Uterus (tissue), 3 donors: ENCODE measurements at regions not wholly inside any gene's neighbourhood (a gene's known extent, or its start where the extent isn't known, plus 50 kb on each side); places are given as distances from the start of the nearest gene placed in this dataset.

ENCODE experiments used
- DNase-seq, 2 donors: peaks; one replicate each; pipeline ENCODE4 v3.0.0-alpha.2; 2019 to 2020
- H3K27ac ChIP-seq, 2 donors: fragments of 200-600 bp; sonication (generic); 1 replicate in 1 of 2; 2 replicates in 1 of 2; pipeline ENCODE4 v1.5.1; 2016 to 2018
- H3K27me3 ChIP-seq, 2 donors: fragments of 200-600 bp; sonication (generic); one replicate each; pipeline ENCODE4 v1.5.1; 2018 to 2019; ENCODE audit warnings: control low read depth in 1 of 2
- H3K36me3 ChIP-seq, 2 donors: fragments of 200-600 bp; sonication (generic); one replicate each; pipeline ENCODE4 v1.5.1; 2019; ENCODE audit warnings: control low read depth in 1 of 2
- H3K4me1 ChIP-seq, 2 donors: fragments of 200-600 bp; sonication (generic); one replicate each; pipeline ENCODE4 v1.5.1; 2018 to 2019; ENCODE audit warnings: control low read depth in 1 of 2
- H3K4me3 ChIP-seq, 2 donors: fragments of 200-600 bp; sonication (generic); 1 replicate in 1 of 2; 2 replicates in 1 of 2; pipeline ENCODE4 v1.5.1; 2018 to 2019; ENCODE audit warnings: mild to moderate bottlenecking in 1 of 2
- H3K9me3 ChIP-seq, 2 donors: fragments of 200-600 bp; sonication (generic); one replicate each; pipeline ENCODE4 v1.5.1; 2019; ENCODE audit warnings: control low read depth in 1 of 2
- CTCF ChIP-seq, 4 experiments: fragments of 200-600 bp in 2 of 4; fragments of 450-650 bp in 2 of 4; sonication (generic) in 2 of 4; IDR thresholded peaks; one replicate each; pipeline ENCODE4 v1.5.1; 2016 to 2019; ENCODE audit warnings: antibody characterized with exemption in 4 of 4, mild to moderate bottlenecking in 2 of 4, moderate library complexity in 1 of 4
- POLR2A ChIP-seq, 2 donors: fragments of 450-650 bp; IDR thresholded peaks; one replicate each; pipeline ENCODE4 v1.6.1; 2016; ENCODE audit warnings: antibody characterized with exemption in 2 of 2, mild to moderate bottlenecking in 1 of 2, moderate library complexity in 1 of 2
- intact Hi-C: fragments of 100-400 bp; cut with DNase I; formaldehyde crosslinking; loops from one replicate; pipeline ENCODE4 v1.15.1; 2023; ENCODE audit warnings: low total_unique reads
- donor health status: DM: yes; HTN: yes; CAD: no.

GRCh38 chr10:120188950-120189349 is 268.1 kb upstream of the PLPP4 start:
- intact Hi-C loops, result no loop called here

DNA sequence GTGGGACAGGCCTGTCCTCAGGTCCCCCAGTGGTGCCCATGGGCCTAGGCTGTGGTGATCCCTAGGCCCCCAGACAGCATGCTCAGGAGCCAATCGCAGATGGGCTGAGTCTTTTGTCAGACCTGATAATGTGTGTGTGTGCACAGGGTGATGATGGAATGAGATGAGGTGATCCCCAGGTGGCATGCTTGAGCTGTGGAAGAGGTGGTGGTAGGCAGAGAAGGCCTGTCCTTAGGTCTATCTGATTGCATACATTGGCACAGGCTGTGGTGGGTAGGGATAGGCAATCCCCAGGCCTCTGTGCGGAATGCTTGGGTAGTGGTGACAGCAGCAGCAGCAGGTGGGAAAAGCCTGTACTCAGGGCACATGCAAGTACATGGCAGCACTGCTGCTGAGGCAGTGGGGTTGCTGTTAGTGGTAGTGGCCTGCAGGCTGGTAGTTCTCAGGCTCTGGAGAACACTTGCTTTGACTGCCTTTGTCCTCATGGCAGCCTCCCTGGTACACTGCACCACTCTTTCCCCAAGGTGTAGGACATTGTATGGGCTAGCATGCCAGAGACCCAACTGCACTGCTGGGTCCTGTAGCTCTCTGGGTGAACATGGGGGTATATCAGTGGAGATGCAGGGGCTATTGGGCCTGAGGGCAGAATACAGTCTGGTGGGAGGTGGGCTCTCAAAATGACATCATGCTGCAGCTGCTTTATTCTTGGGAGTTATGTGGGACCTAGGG is 260.9 kb upstream of the PLPP4 start:
- intact Hi-C loops, result no loop called here
- H3K27me3 ChIP-seq, result no peaks in the 10 kb centered on the region
- TF ChIP-seq CTCF (IDR thresholded peaks at IDR 0.05) (no peak), POLR2A (IDR thresholded peaks at IDR 0.05) (no peak)

More at GRCh38 chr10:120188950-120189349, 268.1 kb upstream of the PLPP4 start:
- no peaks in the 10 kb centered on the region for H3K36me3 ChIP-seq
- no peaks in the 10 kb centered on the region for H3K27me3 ChIP-seq
- H3K9me3 ChIP-seq, result no peaks in the 10 kb centered on the region
- H3K4me3 ChIP-seq, result no peak overlapping the region
- H3K27ac ChIP-seq, result no peak overlapping the region
- DNase-seq, result no peak
- no peak for TF ChIP-seq CTCF (IDR thresholded peaks at IDR 0.05)
- no peak for TF ChIP-seq POLR2A (IDR thresholded peaks at IDR 0.05)
- no peaks in the 10 kb centered on the region for H3K4me1 ChIP-seq

GRCh38 chr10:120204877-120205276 is 252.2 kb upstream of the PLPP4 start:
- Histone ChIP-seq H3K27me3 (no peaks in the 10 kb centered on the region), H3K4me1 (no peaks in the 10 kb centered on the region), H3K27ac (no peak overlapping the region), H3K9me3 (no peaks in the 10 kb centered on the region), H3K4me3 (no peak overlapping the region), H3K36me3 (no peaks in the 10 kb centered on the region)
- TF ChIP-seq CTCF (IDR thresholded peaks at IDR 0.05), result no peak
- no peak for TF ChIP-seq POLR2A (IDR thresholded peaks at IDR 0.05)
- no peak for DNase-seq
- intact Hi-C loops, result no loop called here

More for the DNA sequence above, 260.9 kb upstream of the PLPP4 start:
- no peaks in the 10 kb centered on the region for H3K36me3 ChIP-seq
- H3K27ac ChIP-seq, result no peak overlapping the region
- H3K9me3 ChIP-seq, result no peaks in the 10 kb centered on the region
- H3K4me3 ChIP-seq, result no peak overlapping the region
- no peak for DNase-seq
- H3K4me1 ChIP-seq, result no peaks in the 10 kb centered on the region

DNA sequence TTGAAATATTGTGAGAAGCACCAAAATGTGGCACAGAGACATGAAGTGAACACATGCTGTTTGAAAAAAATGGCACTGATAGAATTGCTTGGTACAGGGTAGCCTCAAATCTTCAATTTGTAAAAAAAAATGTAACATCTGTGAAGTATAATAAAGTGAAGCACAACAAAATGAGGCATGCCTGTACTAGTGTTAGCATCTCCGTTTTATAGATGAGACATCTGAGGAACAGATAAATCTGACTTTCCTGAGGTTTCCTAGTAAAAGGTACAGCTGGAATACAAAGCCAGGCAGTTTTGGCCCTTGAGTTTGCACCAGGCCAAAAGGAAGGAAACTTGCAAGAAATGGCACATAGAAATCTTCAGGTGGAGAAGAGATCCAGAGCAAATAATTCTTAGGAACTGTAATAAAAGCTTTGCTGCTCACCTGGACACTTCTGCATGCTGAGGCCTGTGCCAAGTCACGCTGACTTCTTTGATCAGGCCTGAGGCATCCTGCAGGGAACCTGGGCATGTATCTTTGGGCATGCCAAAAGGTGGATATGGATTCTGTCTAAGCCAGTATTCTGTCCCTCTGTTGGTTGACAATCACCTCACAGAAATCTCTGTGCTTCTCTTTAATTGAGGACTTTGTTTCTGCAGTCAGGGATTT is 251.5 kb upstream of the PLPP4 start:
- no peak for TF ChIP-seq CTCF (IDR thresholded peaks at IDR 0.05)
- TF ChIP-seq POLR2A (IDR thresholded peaks at IDR 0.05), result no peak
- H3K36me3 ChIP-seq, result no peaks in the 10 kb centered on the region
- no peaks in the 10 kb centered on the region for H3K9me3 ChIP-seq
- no peak for DNase-seq
- no peaks in the 10 kb centered on the region for H3K27me3 ChIP-seq
- H3K27ac ChIP-seq, result no peak overlapping the region
- no peak overlapping the region for H3K4me3 ChIP-seq
- no peaks in the 10 kb centered on the region for H3K4me1 ChIP-seq
- intact Hi-C loops, result no loop called here

- H3K36me3 ChIP-seq, result no peaks in the 10 kb centered on the region
- H3K9me3 ChIP-seq, result no peaks in the 10 kb centered on the region
- no peak overlapping the region for H3K4me3 ChIP-seq
- no peak overlapping the region for H3K27ac ChIP-seq
- intact Hi-C loops, result no loop called here
- TF ChIP-seq POLR2A (IDR thresholded peaks at IDR 0.05) (no peak), CTCF (IDR thresholded peaks at IDR 0.05) (no peak)
- no peaks in the 10 kb centered on the region for H3K27me3 ChIP-seq
- H3K4me1 ChIP-seq, result no peaks in the 10 kb centered on the region
- no peak for DNase-seq
Measured at GRCh38 chr10:120208488-120208887, 248.5 kb upstream of the PLPP4 start.
